GM11168 (cell line): ENCODE measurements at regions not wholly inside any gene's neighbourhood (a gene's known extent, or its start where the extent isn't known, plus 50 kb on each side); places are given as distances from the start of the nearest gene placed in this dataset.

Experiments
- in situ Hi-C: fragments of 300-500 bp; cut with MboI; formaldehyde crosslinking; loops from one replicate; pipeline ENCODE4 v1.12.0; 2022; ENCODE audit warnings: low sequenced_read_pairs; ENCODE audit not compliant: unreplicated experiment

GRCh38 chr14:95392841-95393240, 73.1 kb upstream of the CLMN start:
- in situ Hi-C loops: no loop called here

DNA sequence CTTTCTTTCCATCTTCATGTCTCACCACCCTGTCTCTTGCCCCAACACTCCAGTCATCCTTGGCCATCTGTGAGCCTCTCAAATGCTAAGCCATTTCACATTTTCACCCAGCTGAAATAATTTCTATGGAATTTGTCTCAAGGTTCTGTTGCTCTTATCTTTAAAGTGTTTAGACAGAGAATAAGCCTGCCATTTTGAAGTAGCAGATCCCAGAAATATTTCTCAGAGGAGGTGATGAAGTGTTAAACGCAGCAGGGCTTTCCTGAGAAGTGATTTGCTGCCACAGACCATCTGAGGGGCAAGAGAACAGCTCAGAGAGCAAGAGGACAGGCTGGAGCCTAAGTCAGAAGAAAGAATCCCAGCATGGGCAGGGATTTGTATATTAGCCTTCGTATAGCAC, 71.6 kb upstream of the CLMN start:
- in situ Hi-C loops: no loop called here

DNA sequence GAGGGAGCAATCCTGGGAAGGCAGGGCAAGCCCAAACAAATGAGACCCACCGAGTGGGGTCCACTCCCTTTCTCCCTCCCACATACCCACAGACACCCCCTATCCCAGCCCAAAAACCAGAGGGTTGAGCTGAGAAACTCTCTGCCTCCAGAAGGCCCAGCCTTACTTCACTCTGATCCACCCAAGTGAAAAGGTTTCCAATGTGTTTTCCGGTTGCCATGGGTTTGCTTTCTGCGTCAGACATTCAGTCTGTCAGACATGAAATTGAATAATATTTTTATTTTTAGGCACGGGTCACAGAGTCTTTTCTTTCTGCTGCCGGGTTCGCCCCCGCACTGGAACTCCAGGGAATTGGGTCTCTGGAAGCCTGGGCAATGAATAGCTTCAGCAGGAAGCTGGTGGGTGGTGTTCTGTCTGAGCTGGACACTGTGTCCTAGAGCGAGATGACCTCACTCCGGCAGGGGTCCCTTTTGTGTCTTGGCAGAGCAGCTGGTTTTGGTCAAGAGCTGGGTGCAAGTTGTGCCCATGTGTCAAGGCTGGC, 69.8 kb upstream of the CLMN start:
- in situ Hi-C loops: no loop called here

DNA sequence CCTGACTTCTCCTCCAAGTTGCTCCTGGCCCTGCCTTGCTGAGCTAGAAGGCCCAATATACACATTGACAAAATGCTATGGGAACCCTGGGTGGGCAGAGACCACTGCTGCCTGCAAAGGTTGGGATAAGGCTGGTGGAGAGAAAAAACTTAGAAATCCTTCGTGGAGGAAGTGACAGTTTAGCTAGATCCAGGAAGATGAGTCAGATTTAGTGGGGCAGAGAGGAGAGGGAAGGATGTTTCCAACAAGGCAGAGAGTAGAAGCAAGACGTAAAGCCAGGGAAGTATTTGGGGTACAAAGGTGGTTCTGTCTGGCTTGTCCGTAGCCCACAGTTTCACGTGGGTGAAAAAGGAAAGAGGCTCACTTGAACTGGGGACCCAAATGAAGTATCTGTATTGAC, 69.0 kb upstream of the CLMN start:
- in situ Hi-C loops: no loop called here

DNA sequence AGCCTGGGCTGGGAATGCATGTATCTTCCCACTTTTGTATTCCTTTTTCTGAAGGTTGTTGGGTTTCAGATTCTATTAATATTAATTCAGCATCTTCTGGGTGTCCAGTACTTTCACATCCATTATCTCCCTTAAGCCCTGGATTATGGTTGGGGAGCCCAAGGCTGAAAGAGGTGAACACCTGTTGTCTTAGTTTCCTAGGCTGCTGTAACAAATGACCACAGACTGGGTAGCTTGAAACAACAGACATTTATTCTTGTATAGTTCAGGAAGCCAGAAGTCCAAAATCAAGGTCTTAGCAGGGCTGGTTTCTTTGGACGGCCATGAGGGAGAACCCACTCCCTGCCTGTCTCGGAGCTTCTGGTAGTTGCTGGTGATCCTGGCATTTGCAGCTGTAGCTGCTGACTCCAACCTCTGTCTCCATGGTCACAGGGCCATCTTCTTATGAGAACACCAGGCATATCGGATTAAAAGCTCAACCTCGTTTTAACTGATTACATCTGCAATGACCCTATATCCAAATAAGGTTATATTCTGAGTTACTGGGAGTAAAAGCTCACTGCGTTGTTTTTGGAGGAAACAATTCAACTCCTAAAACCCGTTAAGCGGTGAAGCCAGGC, 68.2 kb upstream of the CLMN start:
- in situ Hi-C loops: no loop called here

DNA sequence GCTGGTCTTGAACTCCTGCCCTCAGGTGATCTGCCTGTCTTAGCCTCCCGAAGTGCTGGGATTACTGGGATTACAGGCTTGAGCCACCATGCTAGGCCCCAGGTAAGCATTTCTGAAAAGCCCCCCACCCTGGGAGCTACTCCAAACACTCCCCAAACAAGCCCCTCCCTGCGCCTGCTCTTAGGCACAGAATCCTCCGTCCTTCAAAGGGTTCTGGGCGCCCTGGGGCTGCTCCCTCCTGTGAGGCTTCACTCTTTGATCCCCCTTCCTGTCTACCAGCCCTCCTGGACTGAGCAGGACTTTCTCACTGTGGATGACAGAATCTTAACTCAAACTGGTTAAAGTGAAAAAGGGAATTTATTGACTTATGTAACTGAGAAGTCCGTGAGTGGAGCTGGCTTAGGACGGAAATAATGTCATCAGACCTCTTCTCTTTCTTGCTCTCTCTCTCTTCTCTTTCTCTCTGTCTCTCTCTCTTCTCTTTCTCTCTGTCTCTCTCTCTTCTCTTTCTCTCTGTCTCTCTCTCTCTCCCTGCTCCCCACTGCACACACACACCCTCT, 66.9 kb upstream of the CLMN start:
- in situ Hi-C loops: no loop called here

GRCh38 chr14:95385701-95386100, 66.0 kb upstream of the CLMN start:
- in situ Hi-C loops: no loop called here

GRCh38 chr14:95382747-95383146, 63.0 kb upstream of the CLMN start:
- in situ Hi-C loops: no loop called here

GRCh38 chr14:95381726-95382125, 62.0 kb upstream of the CLMN start:
- in situ Hi-C loops: no loop called here

DNA sequence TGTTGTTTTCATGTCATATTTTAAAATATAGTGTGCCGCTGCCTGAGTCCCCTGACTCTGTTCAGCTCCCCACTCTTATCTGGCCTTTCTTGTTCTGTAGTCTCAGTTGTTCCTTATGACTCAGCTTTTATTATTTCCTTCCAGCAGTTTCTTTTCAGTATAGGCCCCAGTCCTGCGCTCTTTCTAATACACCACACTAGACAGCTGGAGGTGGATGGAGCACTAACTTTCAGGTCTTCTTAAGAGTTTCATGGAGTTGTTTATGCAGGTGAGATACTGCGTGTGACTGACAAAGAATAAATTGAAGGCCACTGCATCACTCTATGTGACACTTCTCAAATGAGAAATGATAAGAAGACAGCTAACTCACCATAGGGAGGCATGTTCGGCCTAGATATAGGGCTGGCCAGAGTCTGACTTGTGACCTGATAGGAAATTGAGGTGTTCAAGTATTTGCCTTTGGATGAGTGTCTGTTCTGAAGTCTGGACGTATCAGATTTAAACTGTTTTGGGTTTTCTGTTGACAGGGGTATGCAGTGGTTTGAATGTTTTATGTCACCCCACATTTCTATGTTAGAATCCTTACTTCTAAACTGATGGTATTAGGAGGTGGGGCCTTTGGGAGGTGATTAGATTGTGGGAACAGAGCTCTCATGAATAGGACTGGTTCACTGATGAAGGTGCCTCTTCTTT, 60.8 kb upstream of the CLMN start:
- in situ Hi-C loops: no loop called here

GRCh38 chr14:95379634-95380033, 59.9 kb upstream of the CLMN start:
- in situ Hi-C loops: no loop called here

DNA sequence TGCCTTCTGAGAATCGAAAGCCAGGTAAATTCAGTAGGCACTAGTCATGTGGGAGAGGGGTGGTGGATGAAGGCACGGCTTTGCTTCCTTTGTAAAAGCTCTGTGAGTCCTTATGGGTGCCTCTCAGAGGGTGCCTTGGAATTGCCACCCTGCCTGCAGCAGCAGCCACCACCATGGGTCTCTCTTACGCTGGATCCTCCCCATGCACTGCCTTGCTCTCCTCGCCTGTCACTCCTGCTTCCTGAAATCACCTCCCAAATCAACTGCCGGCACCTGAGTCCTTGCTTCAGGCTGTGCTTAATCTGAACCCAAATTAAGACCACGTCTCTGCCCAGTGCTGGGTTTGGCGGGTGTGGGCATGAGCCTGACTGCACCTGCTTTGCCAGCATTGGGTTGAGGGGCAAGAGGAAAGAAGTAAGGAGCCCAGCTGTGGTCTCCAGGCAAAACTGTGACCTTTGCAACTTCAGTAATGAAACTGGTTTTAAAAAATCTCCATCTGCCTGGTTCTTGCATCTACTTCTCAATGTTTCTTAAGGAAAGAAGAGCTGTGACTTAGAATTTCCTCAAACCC, 55.9 kb upstream of the CLMN start:
- in situ Hi-C loops: no loop called here

- in situ Hi-C loops: no loop called here
Observed at GRCh38 chr14:95374239-95374997, 54.7 kb upstream of the CLMN start.

- in situ Hi-C loops: no loop called here
Observed at GRCh38 chr14:95370076-95370475, 50.4 kb upstream of the CLMN start.
